Activated gamma-delta T cell (primary cell): ENCODE measurements at regions not wholly inside any gene's neighbourhood (a gene's known extent, or its start where the extent isn't known, plus 50 kb on each side); places are given as distances from the start of the nearest gene placed in this dataset.

Source experiments
- DNase-seq: peaks from one replicate; lab custom pipeline; 2025; lab: John Stamatoyannopoulos, UW

DNA sequence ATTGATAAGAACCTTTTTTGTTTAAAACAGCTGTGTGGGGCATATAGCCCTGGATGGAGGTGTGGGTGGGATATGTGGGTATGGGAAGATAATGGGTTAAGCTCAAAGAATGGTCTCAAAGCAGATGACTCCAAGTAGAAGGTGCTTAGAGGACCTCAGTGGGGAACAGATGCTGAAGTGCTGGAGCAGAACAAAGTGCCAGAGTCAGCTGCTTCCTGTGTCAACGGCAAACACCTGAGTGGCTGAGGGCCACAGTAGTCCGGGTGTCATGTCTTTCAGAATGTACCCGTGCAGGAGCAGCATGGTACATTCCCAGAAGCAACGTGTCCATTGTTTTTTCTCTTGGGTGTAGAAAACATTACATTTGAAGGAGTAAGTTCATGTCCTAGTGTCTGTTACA, 210.6 kb downstream of the CCNG2 start:
- DNase-seq, result no peak

DNA sequence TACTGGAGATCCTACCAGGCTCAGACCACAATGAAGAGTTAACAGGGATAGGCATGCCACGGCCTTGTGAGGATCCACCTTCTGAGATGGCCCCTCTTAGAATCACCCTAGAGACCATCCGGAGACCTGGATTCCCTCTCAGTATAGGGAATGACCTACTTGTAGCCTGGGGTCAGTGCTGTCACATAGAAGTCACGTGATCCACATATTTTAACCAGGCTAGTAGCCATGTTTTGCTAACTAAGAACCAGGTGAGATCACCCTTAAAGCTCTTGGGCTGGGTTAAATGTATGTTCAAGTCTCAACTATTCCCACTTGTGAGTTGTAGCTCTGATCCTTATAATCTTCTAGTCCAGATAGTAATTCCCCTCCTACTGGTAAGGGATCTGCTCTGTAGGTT, 215.4 kb downstream of the CCNG2 start:
- DNase-seq, result no peak

DNA sequence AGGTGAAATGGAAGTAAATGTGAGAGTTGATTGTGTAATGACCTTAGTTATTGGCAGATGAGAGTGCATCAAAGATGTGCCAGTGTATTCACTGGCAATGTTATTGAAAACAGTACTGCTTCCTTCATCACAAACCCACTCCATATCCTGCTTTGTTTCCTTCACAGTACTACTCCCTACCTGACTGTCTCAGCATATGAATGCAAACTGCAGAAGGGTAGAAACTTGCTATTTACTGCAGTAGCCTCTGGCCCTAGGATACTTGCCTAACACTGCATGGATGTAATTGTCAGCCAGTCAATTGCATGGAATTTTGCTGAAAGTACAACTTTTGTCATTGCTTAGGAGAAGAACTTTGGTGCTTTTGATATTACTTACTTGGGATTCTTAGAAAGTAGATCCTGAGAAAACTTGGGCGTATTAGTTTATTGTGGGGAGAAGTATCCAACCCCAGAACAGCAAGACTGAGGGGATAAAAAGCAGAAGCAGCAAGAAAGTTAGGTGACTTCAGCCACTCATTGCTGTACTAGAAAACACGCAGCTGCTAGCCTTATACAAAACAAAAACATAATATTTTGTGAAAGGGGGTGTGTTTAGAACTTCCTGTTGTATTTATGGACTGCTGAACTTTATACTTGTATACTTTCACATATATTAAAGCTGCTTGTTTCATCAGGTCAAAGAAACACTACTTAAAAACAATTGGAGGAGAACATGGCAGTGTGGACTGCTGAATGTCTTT, 219.0 kb downstream of the CCNG2 start:
- no peak for DNase-seq

DNA sequence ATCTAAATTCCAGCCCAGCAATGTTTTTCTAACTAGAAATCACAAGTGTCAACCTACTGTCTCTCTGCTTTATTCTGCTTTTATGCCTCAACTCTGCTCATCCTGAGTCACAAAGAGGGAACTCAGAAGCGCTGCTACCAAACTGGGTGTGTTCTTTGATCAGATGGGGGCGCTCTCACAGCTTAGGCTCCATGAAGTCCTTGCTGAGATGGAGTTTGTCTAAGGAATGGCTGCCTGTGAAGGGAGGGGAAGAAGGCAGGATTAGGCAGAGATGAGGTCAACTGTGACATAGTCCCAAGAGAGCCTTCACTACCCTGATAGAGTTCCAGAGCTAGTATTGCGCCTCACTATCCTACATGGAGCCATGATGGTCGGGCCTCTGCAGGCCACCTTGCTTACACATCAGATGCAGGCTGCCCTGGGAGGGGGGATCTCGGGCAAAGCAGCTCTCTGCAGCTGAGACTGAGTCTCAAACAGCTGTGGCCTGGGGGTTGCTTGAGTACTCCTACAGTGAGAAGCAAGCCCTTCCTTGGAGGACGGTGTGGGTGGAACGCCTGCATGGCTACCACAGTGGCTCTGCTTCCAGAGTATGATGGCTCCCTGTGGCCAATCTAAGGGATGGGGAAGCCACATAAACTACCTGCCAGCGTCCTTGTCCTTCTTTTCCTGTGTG, 219.9 kb downstream of the CCNG2 start:
- DNase-seq, result peak; percentile 2

DNA sequence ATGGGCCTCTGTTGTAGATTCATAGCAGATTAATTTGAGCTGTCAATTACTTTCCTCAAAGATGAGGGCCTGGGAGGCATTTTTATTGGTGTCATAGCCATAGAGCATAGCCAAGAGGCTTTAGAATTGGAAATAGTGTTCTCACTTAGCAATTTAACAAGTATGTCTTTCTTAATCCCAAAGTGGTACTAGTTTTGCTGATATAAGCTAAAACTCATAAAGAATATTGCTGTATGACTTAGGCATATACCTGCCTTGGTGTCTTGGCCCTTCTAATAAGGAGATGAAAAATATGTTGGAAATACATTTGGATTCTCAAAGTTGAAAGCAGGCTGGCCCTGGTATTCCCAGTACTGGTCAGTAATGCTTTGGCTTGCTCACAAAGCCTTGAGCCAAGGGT, 221.5 kb upstream of the CXCL13 start:
- DNase-seq, result no peak

DNA sequence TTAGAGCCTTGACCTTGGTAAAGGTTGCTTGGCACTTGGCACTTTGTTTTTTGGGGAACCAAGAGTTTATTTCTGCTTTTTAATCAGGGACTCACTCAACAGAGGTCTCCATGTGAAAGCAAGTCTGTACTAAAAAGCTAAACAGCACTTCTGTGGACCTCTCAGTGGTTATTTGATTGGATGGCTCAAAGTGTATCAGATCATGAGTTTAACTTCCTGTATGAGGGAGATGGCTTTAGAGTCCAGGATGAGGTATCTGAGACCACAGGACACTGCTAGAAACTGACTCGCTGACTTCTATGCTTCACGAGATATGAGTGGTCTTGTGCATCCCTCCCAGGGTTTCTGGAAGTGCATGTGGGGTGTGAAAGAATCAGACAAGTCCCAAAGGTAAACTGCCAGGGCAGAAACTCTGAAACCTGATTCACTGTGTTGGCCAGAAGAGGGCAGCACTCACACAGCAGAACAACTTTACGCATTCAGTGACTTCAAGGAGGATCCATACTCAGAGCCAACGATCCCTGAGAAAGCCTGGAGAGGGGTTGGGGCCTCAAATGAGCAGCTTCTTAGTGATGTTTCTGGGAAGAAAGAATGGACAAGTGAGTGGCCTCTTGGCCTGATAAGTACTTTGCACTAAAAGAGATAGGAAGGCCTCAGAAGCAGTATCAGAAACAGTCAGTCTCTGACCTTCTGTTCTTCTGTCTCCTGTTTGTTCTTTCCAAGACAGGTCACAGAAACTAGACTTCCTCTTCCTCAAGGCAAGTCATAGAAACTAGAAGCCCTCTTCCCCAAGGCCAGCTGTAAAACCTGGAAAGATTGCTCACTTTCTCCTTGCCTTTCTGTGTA, 220.3 kb upstream of the CXCL13 start:
- no peak for DNase-seq

DNA sequence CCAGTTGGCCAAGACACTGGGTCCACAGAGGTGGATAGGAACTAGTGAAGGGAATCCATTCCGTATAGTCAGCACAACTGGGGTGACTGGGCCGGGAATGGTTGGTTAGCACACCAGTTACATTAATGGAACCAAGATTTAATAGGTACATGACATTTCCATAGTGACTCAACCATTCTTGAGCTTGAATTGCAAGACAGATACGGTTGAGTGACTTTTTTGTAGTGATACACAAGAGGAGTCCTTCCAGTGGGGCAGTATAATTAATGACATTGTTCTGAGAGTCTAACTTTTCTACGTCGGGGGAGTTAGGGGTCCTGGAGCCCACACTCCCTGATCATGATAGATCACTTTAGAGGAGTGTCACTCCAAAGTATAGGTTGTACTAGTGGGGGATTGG, 211.6 kb upstream of the CXCL13 start:
- no peak for DNase-seq

DNA sequence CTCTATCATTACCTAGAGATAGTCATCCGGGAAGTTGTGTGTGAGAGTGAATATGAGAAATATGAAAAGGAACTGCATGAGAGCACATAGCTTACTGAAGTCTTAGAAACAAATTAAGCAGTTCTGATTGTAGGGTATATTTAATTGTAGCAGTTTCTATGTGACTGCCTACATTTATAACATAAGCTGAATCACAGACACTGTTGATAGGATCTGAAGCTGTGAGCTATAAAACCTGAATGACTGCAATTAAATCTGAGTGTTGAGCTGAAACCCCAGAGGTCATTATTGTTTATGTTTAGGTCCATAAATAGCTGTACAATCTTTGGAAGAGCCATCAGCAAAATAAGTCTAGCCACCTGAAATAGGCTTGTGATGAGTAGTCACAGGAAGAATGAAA, 210.1 kb upstream of the CXCL13 start:
- no peak for DNase-seq

DNA sequence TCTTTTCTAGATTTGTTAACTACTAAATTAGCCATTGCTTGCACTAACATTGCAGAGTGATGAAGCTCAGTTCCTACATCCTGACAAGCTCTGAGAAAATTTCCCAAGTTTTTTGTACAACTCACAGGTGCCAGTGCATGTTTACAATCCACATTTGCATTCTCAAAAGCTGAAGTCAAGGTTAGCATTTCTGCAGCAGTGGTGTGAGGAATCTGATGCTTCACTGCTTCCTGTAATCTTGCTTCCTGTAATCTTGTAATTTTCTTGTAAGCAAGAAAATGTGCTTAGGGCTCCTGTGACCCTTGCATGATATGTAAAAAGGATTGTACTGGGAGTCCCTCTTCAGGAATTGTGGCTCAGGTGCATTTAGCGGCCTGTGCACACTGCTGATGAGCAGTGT, 207.4 kb upstream of the CXCL13 start:
- DNase-seq, result no peak

DNA sequence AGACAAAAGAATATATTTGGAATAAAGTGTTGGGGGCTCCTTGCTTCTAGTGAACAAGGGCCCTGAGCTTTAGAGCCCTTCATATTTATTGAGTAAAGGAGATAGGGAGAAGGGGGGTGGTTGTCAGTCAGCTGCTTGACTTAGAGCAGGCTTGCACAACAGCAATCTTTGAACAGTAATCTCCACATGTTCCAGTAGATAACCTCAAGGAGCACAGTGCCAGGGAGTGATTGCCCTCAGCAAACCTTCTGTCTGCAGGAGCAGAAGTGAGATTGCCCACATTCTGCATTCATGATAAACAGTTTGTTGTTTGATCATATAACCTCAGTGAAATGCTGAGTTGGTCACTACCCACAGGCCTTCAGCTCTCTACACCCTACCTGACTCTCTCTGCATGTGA, 205.8 kb upstream of the CXCL13 start:
- DNase-seq, result no peak

DNA sequence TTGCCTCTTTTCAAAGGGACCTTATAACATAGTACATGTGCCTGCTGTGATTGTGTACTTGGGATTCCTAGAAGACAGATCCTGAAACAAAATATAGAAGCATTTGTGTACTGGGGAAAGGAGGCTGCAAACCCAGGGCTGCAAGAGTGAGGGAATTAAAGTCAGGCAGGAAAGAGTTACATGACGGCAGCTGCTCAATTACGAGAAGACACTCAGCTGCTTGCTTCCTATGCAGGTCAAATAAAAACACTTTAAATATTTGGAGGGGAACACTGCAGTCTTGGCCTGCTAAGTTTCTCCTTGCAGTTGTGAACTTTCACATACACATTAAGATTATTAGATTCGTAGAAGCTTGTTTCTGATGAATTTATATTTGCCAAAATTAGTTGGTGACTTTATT, 191.9 kb upstream of the CXCL13 start:
- DNase-seq, result no peak

DNA sequence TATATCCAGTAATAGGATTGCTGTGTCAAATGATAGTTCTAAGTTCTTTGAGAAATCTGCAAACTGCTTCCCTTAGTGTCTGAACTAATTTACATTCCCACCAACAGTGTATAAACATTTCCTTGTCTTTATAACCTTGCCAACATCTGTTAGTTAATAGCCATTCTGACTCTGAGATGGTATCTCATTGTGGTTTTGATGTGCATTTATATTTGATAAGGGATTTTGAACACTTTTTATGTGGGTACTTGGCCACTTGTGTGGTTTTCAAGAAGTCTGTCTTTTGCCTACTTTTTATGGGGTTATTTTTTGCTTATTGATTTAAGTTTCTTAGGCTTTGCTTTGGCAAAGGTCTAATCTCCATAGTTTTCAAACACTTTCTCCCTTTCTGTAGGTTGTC, 189.9 kb upstream of the CXCL13 start:
- no peak for DNase-seq

DNA sequence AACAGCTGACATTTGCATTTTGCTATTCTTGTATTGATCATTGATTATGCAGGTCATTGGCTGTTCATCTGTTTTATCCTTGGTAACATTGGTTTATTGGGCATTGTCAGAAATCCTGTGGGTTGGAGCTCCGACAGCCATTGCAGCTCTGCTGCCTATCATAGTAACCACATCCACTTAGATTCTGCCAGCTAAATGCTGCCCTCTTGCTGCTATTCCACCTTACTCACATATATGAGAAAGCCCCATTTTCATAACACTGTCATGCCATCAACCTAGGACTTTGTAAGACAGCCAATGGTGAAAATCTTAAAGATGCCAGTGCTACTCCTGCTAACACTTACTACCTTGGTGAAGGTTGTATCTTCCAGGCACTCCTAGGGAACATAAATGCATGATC, 187.3 kb upstream of the CXCL13 start:
- DNase-seq, result no peak

DNA sequence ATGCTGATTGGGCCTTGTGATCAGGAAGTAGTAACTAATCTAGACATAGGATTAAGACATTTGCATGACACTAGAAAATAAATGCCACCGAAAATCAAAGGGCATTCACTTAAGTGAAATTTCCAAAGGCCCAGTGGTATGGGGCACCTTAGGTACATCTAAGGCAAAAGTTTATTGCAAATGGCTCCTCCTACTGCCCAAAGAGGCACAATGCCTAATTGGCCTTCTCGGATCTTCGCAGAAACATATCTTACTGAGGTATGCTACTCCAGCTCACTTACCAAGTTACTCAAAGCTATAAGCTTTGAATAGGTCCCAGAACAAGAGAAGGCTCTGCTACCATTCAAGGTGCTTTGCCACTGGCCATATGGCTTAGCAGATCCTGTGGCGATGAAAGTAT, 174.8 kb upstream of the CXCL13 start:
- DNase-seq, result no peak

DNA sequence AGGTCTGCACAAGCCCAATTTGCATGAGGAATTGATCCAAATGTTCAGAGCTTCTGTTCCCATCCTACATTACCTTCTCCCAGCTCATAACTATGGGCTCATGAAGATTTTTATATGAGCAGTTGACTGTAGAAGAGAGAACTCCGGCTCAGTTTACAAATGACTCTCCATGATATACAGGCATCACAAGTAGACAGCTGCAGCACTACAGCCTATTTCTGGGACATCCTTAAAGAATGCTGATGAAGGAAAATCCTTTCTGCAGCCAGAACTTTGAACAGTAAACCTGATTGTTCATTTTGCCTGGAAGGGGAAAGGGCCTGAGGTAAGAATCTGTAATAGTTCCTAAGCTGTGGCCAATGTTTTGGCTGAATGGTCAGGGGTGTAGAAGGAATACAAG, 174.1 kb upstream of the CXCL13 start:
- DNase-seq, result no peak

DNA sequence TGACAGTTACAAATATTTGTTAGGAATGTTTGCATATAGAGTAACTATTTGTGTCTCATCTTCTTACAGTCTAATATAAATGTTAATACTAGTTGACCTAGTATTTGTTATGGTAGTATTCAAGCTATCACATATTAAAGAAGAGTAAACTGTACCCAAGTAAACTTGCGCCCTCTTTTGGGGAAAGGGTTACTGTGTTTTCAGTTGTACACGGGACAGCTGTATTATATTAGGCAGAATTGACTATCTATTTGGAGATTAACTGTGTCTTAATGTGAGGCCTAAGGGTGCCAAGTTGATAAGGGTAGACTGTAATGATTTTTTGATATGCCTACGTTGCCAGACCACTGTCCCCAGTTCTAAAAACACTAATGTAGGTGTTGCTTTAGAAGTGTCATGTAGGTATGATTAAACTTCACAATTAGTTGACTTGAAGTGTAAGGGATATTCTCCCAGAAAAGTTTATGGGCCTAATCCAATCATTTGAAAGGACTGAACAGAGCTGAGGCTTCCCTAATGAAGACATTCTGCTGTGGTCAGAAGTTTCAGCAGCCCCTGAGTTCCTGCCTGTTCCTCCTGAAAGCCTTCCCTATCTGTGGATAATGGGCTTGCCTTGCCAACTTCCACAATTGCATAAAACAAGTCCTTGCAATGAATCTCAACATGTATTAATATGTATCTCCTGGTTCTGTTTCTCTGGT, 172.8 kb upstream of the CXCL13 start:
- DNase-seq, result no peak

DNA sequence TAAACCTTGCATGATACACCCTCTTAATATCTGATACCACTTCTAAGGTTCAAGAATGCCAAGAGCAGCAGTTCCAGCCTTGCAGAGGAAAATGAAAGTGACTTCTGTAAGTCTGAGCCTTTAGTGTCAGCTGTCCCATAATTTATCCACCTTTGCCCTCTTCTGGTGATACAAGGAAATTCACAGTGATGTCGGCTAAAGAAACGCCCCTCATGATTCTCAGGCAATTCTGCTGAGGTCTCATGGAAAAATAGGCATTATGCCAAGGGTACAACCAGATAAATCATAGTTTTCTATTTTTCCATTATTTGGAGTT, 172.2 kb upstream of the CXCL13 start:
- DNase-seq, result no peak

DNA sequence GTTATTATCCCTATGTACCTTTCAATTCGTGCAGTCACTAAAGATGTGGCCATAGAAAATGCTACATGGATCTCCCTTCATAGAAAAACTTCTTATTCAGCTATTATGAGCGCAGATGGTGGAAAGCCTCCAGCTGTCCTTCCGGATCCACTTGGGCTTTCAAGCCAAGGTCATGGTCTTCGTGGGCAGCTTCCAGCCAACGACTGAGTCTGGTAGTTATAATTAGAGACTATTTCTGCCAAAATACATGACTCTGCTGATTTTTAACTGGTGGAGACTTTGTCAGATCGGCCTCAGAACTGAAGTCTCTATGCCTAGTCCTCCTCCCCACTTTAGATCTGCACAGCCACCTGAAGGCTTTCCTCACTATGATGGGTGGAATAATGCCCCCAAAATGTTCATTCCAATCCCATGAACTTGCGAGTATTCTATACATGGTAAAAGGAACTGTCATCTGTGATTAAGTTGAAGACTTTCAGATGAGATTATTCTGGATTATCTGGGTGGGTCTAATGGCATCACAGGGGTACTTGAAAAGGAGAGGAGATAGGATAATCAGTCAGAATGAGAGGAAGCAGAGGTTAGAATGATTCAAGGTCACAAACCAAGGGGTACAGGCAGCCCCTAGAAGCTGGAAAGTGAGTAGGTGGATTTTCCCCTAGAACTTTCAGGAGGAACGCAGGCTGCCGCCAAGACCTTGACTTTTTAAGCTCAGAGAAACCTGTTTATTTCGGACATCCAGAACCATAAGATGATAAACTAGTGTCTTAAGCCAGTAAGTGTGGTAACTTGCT, 171.1 kb upstream of the CXCL13 start:
- DNase-seq, result no peak

DNA sequence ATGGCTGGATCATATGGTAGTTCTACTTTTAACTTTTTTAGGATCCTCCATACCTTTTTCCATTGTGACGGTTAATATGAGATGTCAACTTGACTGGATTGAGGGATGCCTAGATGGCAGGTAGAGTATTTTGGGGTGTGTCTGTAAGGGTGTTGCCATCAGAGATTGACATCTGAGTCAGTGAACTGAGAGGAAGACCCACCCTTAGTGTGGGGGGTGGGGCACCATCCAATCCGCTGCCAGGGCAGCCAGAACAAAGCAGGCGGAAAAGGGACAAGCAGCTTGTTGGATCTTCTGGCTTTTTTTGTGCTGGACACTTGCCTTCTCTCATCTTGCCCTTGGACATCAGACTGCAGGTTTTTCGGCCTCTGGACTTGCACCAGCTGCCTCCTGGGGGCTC, 168.5 kb upstream of the CXCL13 start:
- no peak for DNase-seq

DNA sequence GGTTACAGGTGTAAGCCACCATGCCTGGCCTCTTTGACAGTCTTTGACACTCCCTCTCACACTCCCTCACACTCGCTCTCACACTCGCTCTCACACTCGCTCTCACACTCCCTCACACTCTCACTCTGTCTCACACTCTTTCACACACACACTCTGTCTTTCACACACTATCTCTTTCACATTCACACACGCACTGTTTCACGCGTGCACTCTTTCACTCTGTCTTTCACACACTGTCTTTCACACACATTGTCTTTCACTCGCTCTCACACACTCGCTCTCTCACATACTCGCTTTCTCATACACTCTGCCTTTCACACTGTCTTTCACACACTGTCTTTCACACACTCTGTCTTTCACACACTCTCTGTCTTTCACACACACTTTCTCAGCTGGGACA, 167.1 kb upstream of the CXCL13 start:
- DNase-seq, result no peak

DNA sequence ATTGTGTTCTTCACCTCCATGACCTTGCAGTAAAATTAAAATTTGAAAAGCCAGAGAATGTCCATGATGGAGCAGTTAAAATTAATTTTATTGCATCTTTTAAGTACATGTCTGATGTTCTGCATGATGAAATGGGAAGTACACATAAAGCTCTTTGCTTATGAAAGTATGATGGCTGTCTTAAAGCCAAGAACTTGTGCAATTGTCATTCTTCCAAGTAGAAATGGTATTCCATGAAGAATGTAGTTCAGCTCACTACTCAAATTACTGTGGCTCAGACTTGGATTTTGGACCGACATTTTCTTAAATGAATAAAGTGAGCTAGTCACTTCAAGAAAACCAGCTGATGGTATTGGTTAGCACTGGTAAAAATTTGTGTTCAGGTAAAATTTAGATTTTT, 161.7 kb upstream of the CXCL13 start:
- DNase-seq, result no peak

DNA sequence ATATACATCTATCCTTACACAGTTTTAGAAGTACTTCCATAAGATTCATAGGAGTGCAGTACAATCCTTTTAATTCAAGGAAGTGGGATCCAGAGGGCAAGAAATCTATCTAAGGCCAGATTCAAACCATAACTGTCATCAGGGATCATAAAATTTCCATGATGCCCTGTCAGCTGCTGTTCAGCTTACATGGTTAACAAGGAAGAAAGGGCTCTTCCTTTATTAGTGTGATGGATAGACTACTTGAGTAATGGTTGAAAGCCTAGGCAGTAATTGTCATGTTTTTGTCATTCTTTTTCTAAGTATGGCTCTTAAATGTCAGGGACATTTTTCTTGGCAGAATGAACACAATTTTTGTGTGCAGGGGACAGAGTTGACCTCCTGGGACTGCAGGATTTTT, 159.8 kb upstream of the CXCL13 start:
- DNase-seq, result no peak
